ENCODE measurements at regions not wholly inside any gene's neighbourhood (a gene's known extent, or its start where the extent isn't known, plus 50 kb on each side); places are given as distances from the start of the nearest gene placed in this dataset.

DNA sequence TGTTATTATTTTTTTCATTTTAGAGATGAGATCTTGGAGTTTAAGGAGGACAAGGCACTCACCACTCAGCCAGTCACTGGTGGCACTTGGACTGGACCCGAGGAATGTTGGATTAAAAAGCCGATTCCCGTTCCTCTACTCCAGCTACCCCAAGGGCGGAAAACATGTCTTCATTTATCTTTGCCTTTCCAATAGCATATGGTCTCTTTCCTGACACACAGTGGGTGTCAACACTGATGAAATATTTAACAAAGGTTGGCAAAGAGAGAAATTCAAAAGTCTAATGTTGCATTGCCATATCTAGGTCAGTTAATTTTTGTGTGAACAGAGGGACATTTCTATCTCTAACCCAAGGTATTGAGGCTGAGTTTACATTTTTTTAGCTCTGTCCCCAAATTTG lies 459.7 kb downstream of the RBFOX1 start:
- TF ChIP-seq FOXP2 (optimal IDR thresholded peaks at IDR 0.05; ENCODE audit: borderline replicate concordance, extremely low read depth, extremely low read length, insufficient read depth) (no peak), SIN3A (IDR thresholded peaks at IDR 0.05; ENCODE audit: borderline replicate concordance, insufficient read depth, low read length) (no peak), TAF1 (IDR thresholded peaks at IDR 0.05; ENCODE audit: borderline replicate concordance, insufficient read depth, low read length) (no peak), POLR2AphosphoS5 (IDR thresholded peaks at IDR 0.05; ENCODE audit: low read depth, low read length) (no peak)
- TF ChIP-seq, protein P1, sequence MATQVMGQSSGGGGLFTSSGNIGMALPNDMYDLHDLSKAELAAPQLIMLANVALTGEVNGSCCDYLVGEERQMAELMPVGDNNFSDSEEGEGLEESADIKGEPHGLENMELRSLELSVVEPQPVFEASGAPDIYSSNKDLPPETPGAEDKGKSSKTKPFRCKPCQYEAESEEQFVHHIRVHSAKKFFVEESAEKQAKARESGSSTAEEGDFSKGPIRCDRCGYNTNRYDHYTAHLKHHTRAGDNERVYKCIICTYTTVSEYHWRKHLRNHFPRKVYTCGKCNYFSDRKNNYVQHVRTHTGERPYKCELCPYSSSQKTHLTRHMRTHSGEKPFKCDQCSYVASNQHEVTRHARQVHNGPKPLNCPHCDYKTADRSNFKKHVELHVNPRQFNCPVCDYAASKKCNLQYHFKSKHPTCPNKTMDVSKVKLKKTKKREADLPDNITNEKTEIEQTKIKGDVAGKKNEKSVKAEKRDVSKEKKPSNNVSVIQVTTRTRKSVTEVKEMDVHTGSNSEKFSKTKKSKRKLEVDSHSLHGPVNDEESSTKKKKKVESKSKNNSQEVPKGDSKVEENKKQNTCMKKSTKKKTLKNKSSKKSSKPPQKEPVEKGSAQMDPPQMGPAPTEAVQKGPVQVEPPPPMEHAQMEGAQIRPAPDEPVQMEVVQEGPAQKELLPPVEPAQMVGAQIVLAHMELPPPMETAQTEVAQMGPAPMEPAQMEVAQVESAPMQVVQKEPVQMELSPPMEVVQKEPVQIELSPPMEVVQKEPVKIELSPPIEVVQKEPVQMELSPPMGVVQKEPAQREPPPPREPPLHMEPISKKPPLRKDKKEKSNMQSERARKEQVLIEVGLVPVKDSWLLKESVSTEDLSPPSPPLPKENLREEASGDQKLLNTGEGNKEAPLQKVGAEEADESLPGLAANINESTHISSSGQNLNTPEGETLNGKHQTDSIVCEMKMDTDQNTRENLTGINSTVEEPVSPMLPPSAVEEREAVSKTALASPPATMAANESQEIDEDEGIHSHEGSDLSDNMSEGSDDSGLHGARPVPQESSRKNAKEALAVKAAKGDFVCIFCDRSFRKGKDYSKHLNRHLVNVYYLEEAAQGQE (IDR thresholded peaks at IDR 0.05; ENCODE audit: insufficient read depth in 1 of 2, low read depth in 2 of 2, low read length in 2 of 2): no peak

DNA sequence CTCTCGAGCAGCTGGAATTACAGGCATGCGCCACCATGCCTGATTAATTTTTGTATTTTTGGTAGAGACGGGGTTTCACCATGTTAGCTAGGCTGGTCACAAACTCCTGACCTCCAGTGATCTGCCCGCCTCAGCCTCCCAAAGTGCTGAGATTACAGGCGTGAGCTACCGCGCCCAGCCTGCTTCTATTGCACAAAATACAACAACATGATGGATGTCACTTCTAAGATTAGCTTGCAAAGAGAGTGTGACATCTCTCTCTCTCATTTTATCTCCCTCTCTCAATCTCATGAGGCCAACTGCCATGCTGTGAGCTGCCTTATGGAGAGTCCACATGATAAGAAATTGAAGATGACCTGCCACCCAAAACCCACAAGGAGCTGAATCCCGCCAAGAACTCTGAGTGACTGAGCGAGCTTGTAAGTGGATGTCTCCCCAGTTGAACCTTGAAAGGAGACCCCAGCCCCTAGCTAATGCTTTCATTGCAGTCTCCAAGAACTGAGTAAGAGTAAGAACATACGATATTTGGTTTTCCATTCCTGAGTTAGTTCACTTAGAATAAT lies 458.5 kb downstream of the RBFOX1 start:
- TF ChIP-seq POLR2AphosphoS5 (IDR thresholded peaks at IDR 0.05; ENCODE audit: low read depth, low read length) (no peak), FOXP2 (optimal IDR thresholded peaks at IDR 0.05; ENCODE audit: borderline replicate concordance, extremely low read depth, extremely low read length, insufficient read depth) (no peak), TAF1 (IDR thresholded peaks at IDR 0.05; ENCODE audit: borderline replicate concordance, insufficient read depth, low read length) (no peak), SIN3A (IDR thresholded peaks at IDR 0.05; ENCODE audit: borderline replicate concordance, insufficient read depth, low read length) (no peak)
- TF ChIP-seq, protein P1 (IDR thresholded peaks at IDR 0.05; ENCODE audit: insufficient read depth in 1 of 2, low read depth in 2 of 2, low read length in 2 of 2): no peak

DNA sequence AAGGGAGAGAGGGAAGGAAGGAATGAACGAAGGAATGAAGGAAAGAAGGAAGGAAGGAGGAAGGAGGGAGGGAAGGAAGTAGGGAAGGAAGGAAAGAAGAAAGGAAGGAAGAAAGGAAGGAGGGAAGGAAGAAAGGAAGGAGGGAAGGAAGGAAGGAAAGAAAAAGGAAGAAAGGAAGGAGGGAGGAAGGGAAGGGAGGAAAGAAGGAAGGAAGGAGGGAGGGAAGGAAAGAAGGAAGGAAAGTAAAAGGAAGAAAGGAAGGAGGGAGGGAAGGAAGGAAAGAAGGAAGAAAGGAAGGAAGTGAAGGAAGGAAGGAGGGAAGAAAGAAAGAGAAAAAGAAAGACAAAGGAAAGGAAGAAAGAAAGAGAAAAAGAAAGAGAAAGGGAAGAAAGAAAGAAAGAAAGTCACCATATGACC lies 442.4 kb downstream of the RBFOX1 start:
- TF ChIP-seq FOXP2 (optimal IDR thresholded peaks at IDR 0.05; ENCODE audit: borderline replicate concordance, extremely low read depth, extremely low read length, insufficient read depth): no peak
- TF ChIP-seq, protein P1 (IDR thresholded peaks at IDR 0.05; ENCODE audit: insufficient read depth in 1 of 2, low read depth in 2 of 2, low read length in 2 of 2): no peak

DNA sequence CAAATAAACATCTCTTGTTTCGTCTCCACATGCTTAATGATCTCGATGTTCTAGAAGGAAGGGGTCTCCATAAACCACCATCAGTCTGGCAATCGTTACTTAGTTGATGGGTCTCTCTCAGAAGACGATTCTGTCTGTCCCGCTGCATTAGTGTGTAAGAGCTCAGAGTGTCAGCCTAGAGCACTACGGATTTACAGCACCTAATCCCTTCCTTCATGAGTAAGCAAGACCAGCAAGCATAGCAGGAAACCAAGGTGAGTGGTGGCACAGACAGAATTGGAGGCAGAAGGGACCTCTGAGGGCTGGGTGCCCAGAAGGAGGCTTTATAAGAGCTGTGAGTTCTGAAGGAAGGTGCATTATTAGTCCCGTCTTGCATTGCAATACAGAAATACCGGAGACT lies 440.1 kb downstream of the RBFOX1 start:
- TF ChIP-seq SIN3A (IDR thresholded peaks at IDR 0.05; ENCODE audit: borderline replicate concordance, insufficient read depth, low read length) (no peak), POLR2AphosphoS5 (IDR thresholded peaks at IDR 0.05; ENCODE audit: low read depth, low read length) (no peak), TAF1 (IDR thresholded peaks at IDR 0.05; ENCODE audit: borderline replicate concordance, insufficient read depth, low read length) (no peak), FOXP2 (optimal IDR thresholded peaks at IDR 0.05; ENCODE audit: borderline replicate concordance, extremely low read depth, extremely low read length, insufficient read depth) (no peak)
- TF ChIP-seq, protein P1 (IDR thresholded peaks at IDR 0.05; ENCODE audit: insufficient read depth in 1 of 2, low read depth in 2 of 2, low read length in 2 of 2): no peak

DNA sequence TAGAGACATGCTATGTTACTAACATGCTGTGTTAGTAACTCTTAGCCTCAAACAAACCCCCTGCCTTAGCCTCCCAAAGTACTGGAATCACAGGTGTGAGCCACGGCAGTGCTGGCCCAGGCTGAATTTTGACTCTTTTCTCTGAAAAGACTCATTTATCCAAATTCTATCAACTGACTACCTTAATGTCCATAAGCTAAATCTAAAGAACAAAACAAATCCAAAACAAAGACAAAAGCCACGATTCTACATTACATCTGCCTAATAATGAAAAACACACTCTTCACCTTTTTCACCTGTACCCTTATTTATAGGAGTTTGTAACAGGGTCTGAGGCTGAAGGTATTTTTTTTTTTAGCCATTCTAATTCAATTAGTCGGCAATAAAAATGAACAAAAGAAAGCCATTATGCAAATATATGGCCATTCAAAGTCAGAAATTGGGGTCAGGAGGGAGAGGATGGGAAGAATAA lies 432.5 kb downstream of the RBFOX1 start:
- no peak for TF ChIP-seq POLR2AphosphoS5 (IDR thresholded peaks at IDR 0.05; ENCODE audit: low read depth, low read length)
- no peak for TF ChIP-seq SIN3A (IDR thresholded peaks at IDR 0.05; ENCODE audit: borderline replicate concordance, insufficient read depth, low read length)
- TF ChIP-seq FOXP2 (optimal IDR thresholded peaks at IDR 0.05; ENCODE audit: borderline replicate concordance, extremely low read depth, extremely low read length, insufficient read depth): no peak
- TF ChIP-seq TAF1 (IDR thresholded peaks at IDR 0.05; ENCODE audit: borderline replicate concordance, insufficient read depth, low read length): no peak
- TF ChIP-seq, protein P1 (IDR thresholded peaks at IDR 0.05; ENCODE audit: insufficient read depth in 1 of 2, low read depth in 2 of 2, low read length in 2 of 2): no peak

Measured in PFSK-1 (cell line).